GM06990 (cell line): ENCODE measurements at regions not wholly inside any gene's neighbourhood (a gene's known extent, or its start where the extent isn't known, plus 50 kb on each side); places are given as distances from the start of the nearest gene placed in this dataset.

Source experiments
- DNase-seq: peaks from one replicate; pipeline ENCODE4 v3.0.0-alpha.2; 2011; ENCODE audit not compliant: insufficient read length; ENCODE audit errors: extremely low read depth
- H3K27me3 ChIP-seq: replicated peaks from 2 replicates; pipeline ENCODE4 v1.6.0; 2011; ENCODE audit warnings: low read length; ENCODE audit not compliant: control insufficient read depth, insufficient read depth
- H3K36me3 ChIP-seq: 2 replicates; pipeline ENCODE4 v1.5.1; 2011; ENCODE audit warnings: low read length; ENCODE audit not compliant: control insufficient read depth, insufficient read depth
- H3K4me3 ChIP-seq: replicated peaks from 2 replicates; pipeline ENCODE4 v1.5.1; 2011; ENCODE audit warnings: low read depth, mild to moderate bottlenecking, control low read depth, low read length
- CTCF ChIP-seq: IDR thresholded peaks from 2 replicates; pipeline ENCODE4 v1.5.1; 2011; ENCODE audit warnings: low read length, control low read depth, mild to moderate bottlenecking, inconsistent platforms; ENCODE audit not compliant: insufficient read depth, poor library complexity, severe bottlenecking

DNA sequence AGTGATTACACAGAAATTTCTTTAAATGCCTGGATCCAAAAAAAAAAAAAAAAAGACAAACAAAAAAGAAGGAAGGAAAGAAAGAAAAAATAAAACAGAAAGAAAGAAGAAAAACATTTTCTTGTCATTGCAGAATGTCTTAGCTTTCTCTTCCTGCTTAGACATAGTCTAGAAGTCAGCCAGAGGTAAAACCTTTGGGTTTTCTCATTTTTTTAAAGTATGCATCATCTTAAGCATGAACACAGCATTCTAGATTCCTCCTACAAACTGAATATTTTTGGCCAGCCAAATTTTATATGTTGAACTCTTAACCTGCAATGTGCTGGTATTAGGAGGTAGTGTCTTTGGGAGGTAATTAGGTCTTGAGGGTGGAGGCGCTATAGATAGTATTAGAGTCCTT lies 243.9 kb downstream of the TRIB2 start:
- H3K27me3 ChIP-seq = no peaks in the 10 kb centered on the region

GRCh38 chr2:12964904-12965539 lies 248.3 kb downstream of the TRIB2 start:
- no peak for TF ChIP-seq CTCF
- H3K36me3 ChIP-seq = no peaks in the 10 kb centered on the region
- no peak overlapping the region for H3K4me3 ChIP-seq
- DNase-seq = no peak
- no peaks in the 10 kb centered on the region for H3K27me3 ChIP-seq

More for the DNA sequence above, 243.9 kb downstream of the TRIB2 start:
- Histone ChIP-seq H3K4me3 (no peak overlapping the region), H3K36me3 (no peaks in the 10 kb centered on the region)
- no peak for TF ChIP-seq CTCF
- DNase-seq = no peak

- H3K4me3 ChIP-seq = no peak overlapping the region
- DNase-seq = no peak
- H3K27me3 ChIP-seq = no peaks in the 10 kb centered on the region
- no peaks in the 10 kb centered on the region for H3K36me3 ChIP-seq
- TF ChIP-seq CTCF = no peak
Observed at GRCh38 chr2:12965540-12966269, 249.0 kb downstream of the TRIB2 start.

DNA sequence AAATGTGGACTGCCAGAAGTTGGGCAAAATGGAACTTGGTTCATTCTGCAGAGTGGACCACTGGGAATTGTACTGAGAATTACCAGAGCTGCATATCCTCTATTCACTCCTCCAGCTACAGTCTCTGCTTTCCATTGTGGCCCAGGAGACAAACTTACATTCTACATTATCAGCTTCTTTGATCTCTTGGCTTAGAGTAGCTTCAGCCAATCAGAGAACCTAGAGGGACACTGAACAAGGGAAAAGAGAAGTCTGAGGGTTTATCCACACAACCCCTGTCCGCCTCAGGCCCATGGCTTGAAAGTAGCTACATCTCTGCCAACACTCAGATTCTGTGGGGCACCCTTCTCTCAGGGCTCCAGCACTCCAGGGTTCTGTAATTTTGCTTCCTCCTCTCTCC lies 251.1 kb downstream of the TRIB2 start:
- no peaks in the 10 kb centered on the region for H3K36me3 ChIP-seq
- DNase-seq = no peak

GRCh38 chr2:12968399-12968798 lies 251.7 kb downstream of the TRIB2 start:
- no peaks in the 10 kb centered on the region; the same call in 1 of the 2 replicates for H3K27me3 ChIP-seq
- no peak for TF ChIP-seq CTCF
- H3K36me3 ChIP-seq = no peaks in the 10 kb centered on the region
- no peak overlapping the region for H3K4me3 ChIP-seq
- no peak for DNase-seq

More for the DNA sequence above, 251.1 kb downstream of the TRIB2 start:
- H3K4me3 ChIP-seq = no peak overlapping the region
- no peaks in the 10 kb centered on the region; the same call in 1 of the 2 replicates for H3K27me3 ChIP-seq
- TF ChIP-seq CTCF = no peak
